C4-2B (cell line): ENCODE measurements at regions not wholly inside any gene's neighbourhood (a gene's known extent, or its start where the extent isn't known, plus 50 kb on each side); places are given as distances from the start of the nearest gene placed in this dataset.

Experiments
- CTCF ChIP-seq: fragments of 450-650 bp; conservative IDR thresholded peaks from 2 replicates; pipeline ENCODE4 v1.5.1; 2017; ENCODE audit warnings: mild to moderate bottlenecking
- ZFX ChIP-seq: fragments of 450-650 bp; IDR thresholded peaks from 2 replicates; pipeline ENCODE4 v1.6.1; 2017

- TF ChIP-seq CTCF (no peak), ZFX (no peak)
Observed at GRCh38 chr7:144957998-144958397, 122.1 kb upstream of the TPK1 start.
